DMS153 (cell line): ENCODE measurements at regions not wholly inside any gene's neighbourhood (a gene's known extent, or its start where the extent isn't known, plus 50 kb on each side); places are given as distances from the start of the nearest gene placed in this dataset.
"Not testable (repeated sequence)": the region's sequence is repeated elsewhere in the genome, so short reads cannot be mapped to it uniquely, and the experiment has no call there.

Source experiments
- DNase-seq: peaks from one replicate; lab custom pipeline; 2025; lab: John Stamatoyannopoulos, UW

DNA sequence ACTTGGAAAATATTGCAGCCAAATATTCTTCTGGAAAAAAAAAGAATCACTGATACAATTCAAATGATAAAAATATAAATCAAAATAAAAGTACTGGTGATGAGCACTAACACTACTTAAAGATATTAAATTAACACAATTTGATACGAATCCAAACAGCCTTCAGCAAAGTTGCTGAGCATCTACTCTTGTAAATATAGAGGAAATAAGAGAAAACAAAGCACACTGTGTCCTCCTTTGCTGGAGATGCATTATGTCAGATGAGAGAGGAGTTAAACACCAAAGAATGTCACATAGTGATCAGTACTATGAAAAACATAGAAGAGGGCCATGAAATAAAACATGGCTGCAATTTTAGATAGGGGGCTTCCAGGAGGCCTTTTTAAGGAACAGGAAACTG is 177.4 kb upstream of the RNPC3 start:
- no peak for DNase-seq

DNA sequence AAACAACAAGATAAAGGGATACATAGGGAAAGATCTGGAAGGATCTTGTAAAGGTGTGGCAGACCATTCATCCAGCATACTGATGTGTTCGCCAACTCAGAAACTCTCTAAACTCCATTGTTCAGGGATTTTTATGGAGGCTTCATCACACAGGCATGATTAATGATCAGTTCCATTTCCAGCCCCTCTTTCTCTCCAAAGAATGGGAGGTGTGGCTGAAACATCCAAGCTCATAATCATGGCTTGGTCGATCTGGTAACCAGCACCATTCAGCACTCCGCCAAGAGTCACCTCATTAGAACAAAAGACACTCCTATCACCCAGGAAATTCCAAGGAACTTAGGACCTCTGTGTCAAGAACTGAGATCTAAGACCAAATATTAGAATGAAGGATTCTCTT is 180.6 kb upstream of the RNPC3 start:
- no peak for DNase-seq

DNA sequence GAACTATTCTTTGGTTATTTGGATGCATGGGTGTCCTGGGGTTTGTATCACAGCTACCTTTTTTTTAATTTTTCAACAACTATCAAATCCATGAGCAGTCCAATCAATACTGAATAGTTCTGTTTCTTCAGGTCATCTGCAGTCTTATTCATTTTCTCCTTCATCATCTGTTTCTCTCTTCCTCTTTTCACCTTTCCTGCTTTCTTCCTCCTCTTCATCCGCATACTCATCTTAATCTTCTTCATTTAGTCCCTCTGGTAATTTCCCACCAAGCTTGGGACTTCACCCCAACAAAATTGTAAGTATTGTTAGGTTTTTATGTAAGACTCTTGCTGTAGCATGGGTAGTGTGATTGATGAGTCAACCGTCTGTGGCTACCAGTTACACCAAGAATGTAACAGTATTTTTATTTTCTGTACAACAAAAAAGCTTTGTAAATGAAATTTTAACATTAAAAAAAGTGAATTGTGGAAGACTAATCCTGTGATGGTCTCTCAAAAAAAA is 184.1 kb upstream of the RNPC3 start:
- DNase-seq, result no peak

DNA sequence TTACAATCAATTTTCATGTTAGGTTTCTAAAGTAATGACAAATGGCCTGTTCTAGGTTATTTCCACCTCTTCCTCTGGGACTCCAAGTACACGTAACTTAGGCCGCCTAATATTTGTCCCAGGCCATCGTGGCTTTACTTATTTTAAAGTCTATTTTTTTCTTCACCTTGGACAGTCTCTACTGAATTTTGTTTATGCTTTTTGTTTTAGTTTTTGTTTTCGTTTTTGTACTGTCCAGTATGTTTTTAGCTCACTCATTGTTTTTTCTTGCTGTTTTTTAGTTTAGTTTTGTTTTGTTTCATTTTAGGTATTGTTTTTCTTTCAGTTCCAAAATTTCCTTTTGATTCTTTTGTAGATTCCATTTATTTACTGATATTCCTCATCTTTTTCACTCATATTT is 187.7 kb upstream of the RNPC3 start:
- no peak for DNase-seq

DNA sequence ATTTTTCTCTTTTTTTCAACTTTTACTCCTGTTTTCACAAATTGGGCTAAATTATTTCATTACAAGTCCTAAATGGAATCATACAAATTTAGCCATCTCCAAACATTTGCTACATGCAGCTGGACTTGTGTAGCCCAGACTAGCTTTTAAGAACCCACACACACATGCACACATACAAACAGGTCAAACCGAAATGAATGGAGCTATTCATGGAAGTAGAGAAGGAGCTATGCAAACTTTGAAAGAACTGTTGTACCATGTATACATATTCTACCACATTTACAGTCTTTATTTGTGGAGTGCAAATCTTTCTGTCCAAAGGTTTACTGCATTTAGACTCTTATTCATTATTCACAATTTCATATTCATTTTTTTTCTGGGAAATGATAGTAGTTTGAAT is 189.1 kb upstream of the RNPC3 start:
- no peak for DNase-seq

DNA sequence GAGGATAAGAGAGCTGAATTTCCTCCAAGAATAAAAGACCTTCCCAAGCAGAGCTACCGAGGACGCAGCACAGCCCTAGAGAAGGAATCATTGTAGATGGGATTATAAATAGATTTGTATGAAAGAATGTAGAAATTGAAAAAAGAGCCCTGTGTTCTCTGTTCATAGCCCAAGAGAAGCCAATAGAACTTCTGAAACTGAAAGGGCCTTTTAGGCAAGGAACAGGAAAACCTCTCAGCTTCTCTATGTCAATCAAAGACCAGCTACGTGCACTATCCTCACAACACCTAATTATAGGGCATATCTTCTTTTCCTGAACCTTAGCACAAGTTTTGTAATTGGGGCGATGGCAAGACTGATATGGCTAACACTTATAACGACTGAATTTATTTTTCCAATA is 192.4 kb upstream of the RNPC3 start:
- DNase-seq, result no peak

DNA sequence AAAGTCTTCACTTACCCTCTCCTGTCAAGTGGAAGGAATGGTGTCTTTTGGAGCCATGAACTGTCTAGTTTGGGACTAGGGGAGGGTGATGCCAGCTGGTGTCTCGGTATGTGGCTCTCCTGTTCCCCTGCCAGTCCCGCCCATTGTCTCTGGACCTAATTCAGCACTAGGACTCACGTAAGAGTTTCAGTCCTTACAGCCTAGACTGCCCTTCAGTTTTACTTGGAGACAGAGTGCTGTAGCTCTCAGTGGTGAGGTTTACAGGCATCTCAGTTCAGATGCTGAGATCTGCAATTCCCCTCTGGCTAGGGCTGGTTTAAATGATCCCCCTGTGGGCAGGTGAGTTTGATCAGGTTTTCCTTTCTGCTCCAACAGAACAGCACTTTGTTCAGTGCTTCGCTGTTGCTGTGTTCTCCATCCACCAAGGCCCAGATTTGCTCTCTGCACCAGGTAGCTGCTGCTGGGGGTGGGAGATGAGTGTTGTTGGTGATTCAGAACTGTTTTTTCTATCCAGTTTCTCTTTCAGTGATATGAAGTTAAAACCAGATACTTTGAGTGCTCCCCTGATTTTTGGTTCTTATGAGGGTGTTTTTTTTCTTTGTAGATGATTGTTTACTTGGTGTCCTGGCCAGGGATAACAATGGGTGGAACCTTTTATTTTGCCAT is 198.3 kb upstream of the RNPC3 start:
- DNase-seq, result no peak

DNA sequence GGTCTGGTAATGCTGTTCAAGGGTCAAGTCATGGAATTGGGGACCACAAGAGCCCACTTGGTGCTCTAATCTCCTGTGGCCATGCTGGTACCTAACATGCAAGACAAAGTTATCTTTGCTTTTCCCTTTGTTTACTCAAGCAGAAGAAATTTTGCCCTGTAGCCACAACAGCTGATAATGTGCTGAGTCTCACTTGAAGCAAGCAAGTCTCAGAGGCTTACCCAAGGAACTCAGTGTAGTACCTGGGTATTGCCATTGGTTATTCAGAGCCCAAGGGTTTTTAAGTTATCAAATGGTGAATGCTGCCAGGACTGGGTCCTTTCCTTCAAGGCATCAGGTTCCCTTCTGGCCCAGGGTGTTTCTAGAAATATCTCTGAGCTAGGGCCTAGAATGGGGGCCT is 198.9 kb upstream of the RNPC3 start:
- no peak for DNase-seq

DNA sequence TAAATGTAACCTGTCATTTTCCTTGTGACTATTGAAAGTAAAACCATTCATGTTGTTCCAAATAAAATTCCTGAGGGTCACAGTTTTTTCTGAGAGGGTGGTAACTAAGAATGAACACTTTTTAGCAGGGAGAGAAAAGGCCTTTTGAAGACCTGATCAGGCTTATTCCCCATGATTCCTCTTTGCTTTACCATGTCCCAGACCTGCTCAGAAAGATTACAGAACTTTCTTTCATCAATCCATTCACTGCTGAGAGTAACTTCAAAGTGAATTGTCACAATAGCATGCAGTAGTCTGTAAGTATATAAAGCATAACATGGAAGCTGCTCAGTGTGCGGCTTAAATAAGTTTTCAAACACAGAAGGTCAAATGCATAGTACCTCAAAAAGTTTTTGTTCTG is 201.5 kb upstream of the COL11A1 start:
- no peak for DNase-seq

DNA sequence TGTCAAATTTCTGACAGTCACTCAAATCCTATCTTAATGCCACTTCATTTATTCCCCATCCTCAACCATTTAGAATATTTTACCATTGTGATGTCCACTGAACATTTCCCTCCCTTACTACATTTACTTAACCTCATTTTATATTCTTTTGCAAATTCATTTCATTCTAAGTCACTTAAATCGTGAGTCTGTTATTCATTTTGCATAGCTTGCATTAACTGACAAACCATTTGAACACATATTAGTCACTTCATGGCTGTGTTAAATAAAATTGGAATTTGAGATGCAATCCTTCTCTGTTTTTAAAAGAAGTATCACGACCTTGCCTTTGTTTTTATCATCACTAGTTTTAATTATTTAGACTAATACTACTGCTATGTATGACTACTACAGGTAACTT is 199.4 kb upstream of the COL11A1 start:
- DNase-seq, result no peak

DNA sequence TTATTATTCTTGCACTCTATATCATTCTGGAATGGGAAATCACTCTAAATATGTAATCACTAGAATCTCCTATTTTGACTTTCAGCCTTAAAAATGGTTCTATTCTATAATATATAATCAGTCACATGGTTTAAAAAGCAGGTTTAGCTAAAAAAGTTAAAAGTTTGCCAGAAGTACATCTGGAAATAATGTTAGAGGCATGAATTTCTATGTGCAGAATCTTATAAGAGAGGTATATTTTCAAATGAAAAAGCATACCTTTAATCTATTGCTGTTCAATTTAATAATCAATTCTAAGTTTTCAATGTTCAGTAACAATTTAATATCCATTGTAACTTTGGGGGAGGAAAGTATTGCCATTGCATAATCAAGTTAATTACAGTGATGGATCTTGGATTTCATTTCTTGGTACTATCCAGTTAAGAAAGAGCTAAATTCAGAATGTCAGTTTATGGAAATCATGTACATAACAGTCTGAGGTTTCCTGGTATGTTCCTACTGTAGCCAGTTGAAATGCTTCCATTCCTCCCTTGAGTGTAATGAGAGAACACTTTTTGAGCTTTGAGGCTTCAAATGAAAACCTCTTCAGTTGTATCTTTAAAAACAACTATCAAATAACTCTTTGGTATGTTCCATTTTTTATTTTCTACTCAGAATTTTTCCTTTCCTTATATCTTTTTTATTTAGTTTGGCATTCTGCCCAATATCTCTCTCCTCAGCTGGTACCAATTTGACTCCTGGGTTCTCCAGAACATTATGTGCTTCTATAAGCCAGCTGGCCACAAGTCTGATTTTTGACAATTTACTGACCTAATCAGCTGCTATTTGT is 175.7 kb upstream of the COL11A1 start:
- DNase-seq, result no peak

DNA sequence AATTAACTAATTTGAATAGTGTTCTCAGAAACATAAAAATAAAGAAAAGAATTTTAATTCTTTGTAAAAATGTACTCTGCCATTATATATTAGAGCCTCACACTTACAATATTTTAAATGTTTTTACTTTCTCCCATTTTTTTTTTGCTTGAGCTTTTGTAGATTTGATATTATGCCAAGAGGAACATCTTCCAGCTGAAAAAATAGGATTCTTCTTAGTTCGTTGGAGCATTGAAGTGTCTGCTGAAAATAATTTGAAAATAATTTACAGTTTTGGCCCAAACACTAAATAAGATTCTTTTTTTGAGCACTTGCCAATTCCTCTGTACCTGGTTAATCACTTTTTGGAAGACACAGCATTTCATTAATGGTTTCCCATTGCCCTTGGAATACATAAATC is 175.0 kb upstream of the COL11A1 start:
- DNase-seq, result no peak

DNA sequence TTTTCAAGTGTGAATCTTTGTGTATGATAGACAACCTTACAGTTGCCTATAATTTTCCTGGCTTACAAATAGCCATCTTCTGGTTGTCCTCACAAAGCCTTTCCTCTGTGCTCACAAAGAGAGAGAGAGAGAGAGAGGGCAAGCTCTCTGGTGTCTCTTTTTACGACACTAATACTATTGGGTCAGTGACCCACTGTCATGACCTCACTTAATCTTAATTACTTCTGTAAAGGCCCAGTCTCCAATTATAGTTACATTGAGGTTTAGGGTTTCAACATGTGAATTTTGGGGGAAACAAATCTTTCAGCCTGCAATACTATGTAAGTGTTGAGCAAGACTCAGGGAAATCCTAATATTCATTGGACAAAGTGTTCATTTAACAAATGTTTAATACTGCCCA is 167.4 kb upstream of the COL11A1 start:
- DNase-seq, result no peak

DNA sequence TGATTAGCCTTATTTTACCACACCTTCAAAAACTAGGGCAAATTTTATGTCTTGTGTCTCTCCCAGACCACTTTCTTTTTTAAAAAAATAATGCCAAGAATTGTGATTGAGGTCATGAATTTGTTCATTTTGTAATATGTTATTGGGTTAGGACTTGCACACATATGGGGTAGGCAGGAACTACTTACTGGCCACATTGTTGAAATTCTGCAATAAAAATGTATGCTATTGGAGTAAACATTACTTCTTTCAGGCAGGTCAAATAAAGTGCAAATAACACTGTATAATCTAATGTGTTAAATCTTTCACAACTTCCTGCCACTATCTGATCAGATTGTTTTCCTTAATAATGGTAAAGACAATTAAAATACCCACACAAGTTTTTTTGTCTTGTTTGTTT is 166.6 kb upstream of the COL11A1 start:
- DNase-seq, result no peak

DNA sequence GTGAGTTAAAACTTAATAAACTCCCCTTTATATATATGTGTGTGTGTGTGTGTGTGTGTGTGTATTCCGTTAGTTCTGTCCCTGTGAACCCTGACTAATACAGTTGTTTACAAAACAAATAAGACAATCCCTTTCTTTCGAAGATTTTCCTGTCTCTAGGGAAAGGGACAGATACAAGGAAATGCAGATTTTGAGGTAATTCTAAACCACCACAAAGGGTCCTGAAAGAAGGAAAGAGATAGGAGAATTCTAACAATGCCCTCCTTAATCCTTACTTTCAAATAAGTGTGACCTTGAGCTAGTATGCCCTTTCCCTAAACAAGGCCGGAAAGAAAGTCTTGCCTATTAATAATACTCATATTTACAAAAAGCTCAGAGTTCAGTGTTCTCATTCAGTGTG is 164.8 kb upstream of the COL11A1 start:
- no peak for DNase-seq

DNA sequence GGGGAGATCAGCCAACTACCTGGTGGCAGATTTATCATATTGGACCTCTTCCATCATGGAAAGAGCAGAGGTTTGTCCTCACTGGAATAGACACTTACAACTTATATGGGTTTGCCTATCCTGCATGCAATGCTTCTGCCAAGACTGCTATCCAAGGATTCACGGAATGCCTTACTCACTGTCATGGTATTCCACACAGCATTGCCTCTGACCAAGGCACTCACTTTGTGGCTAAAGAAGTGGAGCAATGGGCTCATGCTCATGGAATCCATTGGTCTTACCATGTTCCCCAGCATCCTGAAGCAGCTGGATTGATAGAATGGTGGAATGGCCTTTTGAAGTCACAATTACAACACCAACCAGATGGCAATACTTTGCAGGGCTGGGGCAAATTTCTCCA is 163.1 kb upstream of the COL11A1 start:
- not testable (repeated sequence) for DNase-seq

DNA sequence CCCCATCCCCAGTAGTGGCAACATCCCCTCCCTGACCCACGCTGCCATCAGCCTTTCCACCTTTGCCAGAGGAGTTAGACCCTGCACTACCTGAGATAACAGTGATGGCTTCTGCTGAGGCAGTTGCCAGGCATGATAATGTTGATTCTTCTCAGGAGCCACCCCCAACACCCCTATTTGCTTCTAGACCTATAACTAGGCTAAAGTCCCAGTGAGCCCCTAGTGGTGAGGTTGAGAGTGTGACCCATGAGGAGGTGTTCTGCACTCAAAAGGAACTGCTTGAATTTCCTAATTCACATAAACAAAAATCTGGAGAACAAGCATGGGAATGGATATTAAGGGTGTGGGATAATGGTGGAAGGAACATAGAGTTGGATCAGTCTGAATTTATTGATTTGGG is 159.6 kb upstream of the COL11A1 start:
- DNase-seq, result no peak

DNA sequence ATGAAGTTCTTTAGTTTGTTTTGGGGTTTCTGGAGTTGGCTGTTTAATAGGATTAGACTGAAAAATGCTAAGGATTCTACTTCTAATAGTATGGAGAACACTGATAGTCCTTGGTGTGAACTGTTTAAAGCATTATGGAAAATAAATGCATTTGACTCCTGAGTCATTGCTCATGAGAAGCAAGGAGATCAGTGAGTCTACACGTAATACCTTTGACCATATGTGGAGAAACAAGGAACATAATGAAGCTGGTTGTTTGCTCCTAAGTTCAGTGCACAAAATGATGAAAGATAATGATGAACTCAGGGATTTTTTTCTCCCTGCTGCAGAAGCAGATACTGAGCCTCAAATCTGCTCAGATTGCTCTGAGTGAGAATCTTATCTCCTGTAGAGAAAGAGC is 158.9 kb upstream of the COL11A1 start:
- DNase-seq, result no peak

DNA sequence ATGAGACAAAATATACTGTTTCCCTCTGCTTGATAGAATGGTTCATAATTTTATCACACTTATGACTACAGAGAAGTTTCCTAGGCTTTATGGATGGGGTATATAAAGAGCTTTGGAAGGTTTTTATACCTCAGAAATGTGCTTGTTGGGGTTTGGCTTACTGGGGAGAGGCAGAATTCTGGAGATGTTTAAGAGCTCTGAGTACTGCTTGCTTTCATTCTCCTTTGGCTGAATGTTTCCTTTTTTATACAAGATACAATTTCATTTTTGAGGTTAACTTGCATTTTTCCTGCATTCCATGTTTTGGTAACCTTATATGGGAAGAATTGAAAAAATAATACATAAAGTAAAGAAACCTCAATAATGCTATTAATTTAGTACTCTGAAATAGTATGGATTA is 157.7 kb upstream of the COL11A1 start:
- no peak for DNase-seq

DNA sequence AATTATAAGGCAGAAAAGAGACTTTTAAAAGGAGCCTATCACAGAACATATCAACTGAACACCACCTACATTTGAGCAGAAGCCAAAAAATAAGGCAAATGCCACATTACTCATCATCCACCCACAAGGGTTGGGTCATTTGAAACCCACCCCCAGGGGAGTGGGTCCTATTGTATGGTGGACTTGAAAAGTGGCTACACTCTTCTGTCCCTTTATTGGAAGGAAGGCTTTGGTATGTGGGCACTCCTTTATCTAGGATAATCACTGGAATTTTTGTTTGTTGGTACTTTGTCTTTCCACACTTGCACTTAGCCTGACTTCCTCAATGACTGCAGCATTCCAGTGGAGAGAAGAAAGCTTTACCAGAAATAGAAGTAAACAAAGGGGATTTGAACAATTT is 157.2 kb upstream of the COL11A1 start:
- no peak for DNase-seq

DNA sequence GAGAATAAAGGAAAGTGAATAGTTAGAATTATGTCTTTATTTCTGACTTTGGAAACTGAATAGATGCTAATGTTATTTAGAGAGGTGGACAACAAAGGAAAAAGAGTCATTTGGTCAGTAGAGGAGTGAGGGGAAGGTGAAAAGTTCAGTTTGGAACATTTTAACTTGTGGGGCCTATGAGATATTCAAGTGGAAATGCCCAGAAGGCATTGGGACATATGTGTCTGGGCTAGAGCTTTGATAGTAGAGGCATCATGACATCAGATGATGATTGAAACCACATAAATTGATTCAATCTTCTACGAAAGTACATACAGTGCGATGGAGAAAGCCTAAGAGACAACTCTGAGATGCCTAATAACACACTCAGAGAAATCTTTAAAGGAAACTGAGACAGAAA is 151.7 kb upstream of the COL11A1 start:
- no peak for DNase-seq

DNA sequence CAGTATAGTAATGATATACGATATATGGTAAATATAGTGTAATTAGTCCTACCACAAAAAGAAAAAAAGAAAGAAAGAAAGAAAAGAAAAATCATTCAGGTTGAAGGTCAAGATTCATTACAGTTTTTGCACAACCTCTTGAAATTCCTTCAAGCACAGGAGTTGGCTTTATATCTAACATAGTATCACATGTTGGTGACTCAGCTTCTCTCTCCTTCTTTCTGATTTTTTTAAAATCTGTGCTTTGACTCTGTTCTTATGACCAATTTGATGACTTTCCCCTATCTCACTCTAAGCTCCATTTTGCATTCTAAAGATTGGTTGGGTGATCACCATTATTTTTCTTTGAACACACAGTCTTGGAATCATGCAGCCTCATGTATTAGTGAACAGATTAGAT is 148.2 kb upstream of the COL11A1 start:
- no peak for DNase-seq

DNA sequence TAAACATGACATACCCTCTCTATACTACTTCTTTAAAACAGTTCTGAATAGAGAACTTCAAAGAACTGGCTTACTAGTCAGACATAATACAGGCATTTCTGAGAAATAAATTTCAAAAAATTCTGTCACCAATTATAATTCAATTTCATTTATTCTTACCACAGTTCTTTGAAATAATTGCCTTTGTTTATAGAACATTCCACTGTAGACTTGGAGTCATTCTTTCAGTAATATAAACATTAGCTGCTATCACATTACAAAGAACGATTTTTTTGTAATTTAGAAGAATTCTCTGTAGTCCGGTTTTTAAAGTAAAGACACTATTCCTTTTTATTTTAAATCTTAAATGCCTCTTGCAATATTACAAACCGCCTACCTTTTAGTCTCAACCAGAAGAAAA is 146.4 kb upstream of the COL11A1 start:
- DNase-seq, result no peak

DNA sequence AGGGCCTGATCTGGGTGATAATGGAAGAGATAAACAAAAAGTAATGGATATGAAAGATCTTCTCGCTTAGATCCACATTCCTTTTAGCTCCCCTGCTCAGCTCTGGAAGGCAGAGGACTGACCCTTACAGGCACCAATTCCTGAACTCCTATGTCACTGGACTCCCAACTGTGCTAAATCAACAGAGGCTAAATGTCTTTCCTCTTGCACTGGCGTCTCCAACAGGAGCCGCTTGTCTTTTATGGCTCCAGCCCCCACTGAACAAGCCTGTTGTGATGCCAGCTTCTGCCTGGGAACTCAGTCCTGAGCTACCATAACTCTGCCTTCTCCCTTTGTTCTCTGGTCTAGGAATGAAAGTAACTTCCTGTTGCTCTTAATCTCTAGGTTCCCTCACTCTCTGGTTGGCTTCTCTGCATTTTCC is 142.1 kb upstream of the COL11A1 start:
- no peak for DNase-seq
